Spleen (tissue), 11 donors: ENCODE measurements at regions not wholly inside any gene's neighbourhood (a gene's known extent, or its start where the extent isn't known, plus 50 kb on each side); places are given as distances from the start of the nearest gene placed in this dataset.

Experiments
- DNase-seq: peaks from one replicate; pipeline ENCODE4 v3.0.0-alpha.2; 2020
- H3K27ac ChIP-seq, 8 donors: fragments of 200-600 bp; sonication (generic) in 7 of 8; 1 replicate in 4 of 8; 2 replicates in 4 of 8; pipeline versions ENCODE4 v1.5.0 to v1.8.0; 2016 to 2021; ENCODE audit warnings: inconsistent platforms in 4 of 8, mild to moderate bottlenecking in 4 of 8, moderate library complexity in 1 of 8
- H3K27me3 ChIP-seq, 7 donors: fragments of 200-600 bp; sonication (generic) in 6 of 7; replicated peaks in 1 of 7; 1 replicate in 4 of 7; 2 replicates in 3 of 7; pipeline versions ENCODE4 v1.5.0 to v1.8.0; 2016 to 2021; ENCODE audit warnings: inconsistent platforms in 3 of 7, mild to moderate bottlenecking in 1 of 7
- H3K36me3 ChIP-seq, 6 donors: fragments of 200-600 bp; sonication (generic) in 5 of 6; 1 replicate in 4 of 6; 2 replicates in 2 of 6; pipeline versions ENCODE4 v1.5.0 to v1.8.0; 2016 to 2021; ENCODE audit warnings: inconsistent platforms in 2 of 6
- H3K4me1 ChIP-seq, 6 donors: fragments of 200-600 bp; sonication (generic) in 5 of 6; 1 replicate in 3 of 6; 2 replicates in 3 of 6; pipeline versions ENCODE4 v1.5.0 to v1.8.0; 2016 to 2021; ENCODE audit warnings: inconsistent platforms in 3 of 6
- H3K4me3 ChIP-seq, 8 donors: fragments of 200-600 bp; sonication (generic) in 7 of 8; 1 replicate in 4 of 8; 2 replicates in 4 of 8; pipeline versions ENCODE4 v1.5.0 to v1.8.0; 2016 to 2021; ENCODE audit warnings: inconsistent platforms in 4 of 8, mild to moderate bottlenecking in 4 of 8, moderate library complexity in 2 of 8
- H3K9me3 ChIP-seq, 8 donors: fragments of 200-600 bp; sonication (generic) in 7 of 8; 1 replicate in 4 of 8; 2 replicates in 4 of 8; pipeline versions ENCODE4 v1.5.0 to v1.8.0; 2016 to 2021; ENCODE audit warnings: inconsistent platforms in 4 of 8
- CTCF ChIP-seq, 11 experiments: fragments of 200-600 bp in 7 of 11; fragments of 450-650 bp in 4 of 11; sonication (generic) in 4 of 11; IDR thresholded peaks in 8 of 11; conservative IDR thresholded peaks in 3 of 11; 1 replicate in 7 of 11; 2 replicates in 4 of 11; pipeline versions ENCODE4 v1.4.0 to v1.8.0; 2016 to 2021; ENCODE audit warnings: antibody characterized with exemption in 11 of 11, inconsistent platforms in 4 of 11, mild to moderate bottlenecking in 1 of 11
- POLR2A ChIP-seq, 3 donors: fragments of 450-650 bp; IDR thresholded peaks; one replicate each; pipeline ENCODE4 v1.5.1; 2017; ENCODE audit warnings: antibody characterized with exemption in 3 of 3, mild to moderate bottlenecking in 1 of 3
- POLR2AphosphoS5 ChIP-seq, 3 donors: sonication (generic); formaldehyde crosslinking; IDR thresholded peaks; one replicate each; pipeline ENCODE4 v1.5.1; 2017; ENCODE audit warnings: antibody characterized with exemption in 3 of 3
- WGBS, 5 donors: extraction: QIAGEN DNeasy Blood & Tissue Kit in 3 of 5; methylation state at CpG; one replicate each; pipeline versions ENCODE4 v1.1.5 to v1.1.7; 2013 to 2018; 5-methylcytosine and 5-hydroxymethylcytosine counted together
- intact Hi-C: fragments of 100-400 bp; cut with DNase I; formaldehyde crosslinking; loops from one replicate; pipeline ENCODE4 v1.15.0; 2023; ENCODE audit warnings: low total_unique reads
- donor health status: healthy with polysubstance abuse.
- donor health status: DM: no; HTN: no; CAD: no; lungs with moderate emphysema.
- donor health status: DM: no; HTN: no; CAD: no.
- donor health status: Bipolar disorder and iron deficiency.
- donor health status: healthy.
- donor health status: DM: no; HTN: no; CAD: no.
- donor health status: DM: yes; HTN: yes; CAD: no.

GRCh38 chr4:149999485-150000074, 78.7 kb upstream of the DCLK2 start:
- TF ChIP-seq POLR2AphosphoS5 (IDR thresholded peaks at IDR 0.05): no peak
- peak in 8 of 11 experiments; percentile 29 to 56 (median 44) for TF ChIP-seq CTCF (IDR thresholded peaks at IDR 0.05 in 8 of 11, conservative IDR thresholded peaks at IDR 0.05 in 3 of 11)
- Histone ChIP-seq H3K27ac (no peak overlapping the region), H3K36me3 (no peaks in the 10 kb centered on the region), H3K4me1 (peaks cover 0 to 7% (median 1%) of the 10 kb centered on the region in 6 donors), H3K27me3 (no peaks in the 10 kb centered on the region), H3K4me3 (no peak overlapping the region), H3K9me3 (no peaks in the 10 kb centered on the region)
- DNase-seq: no peak
- WGBS, 5 donors: 24 to 35% (median 31%) methylated on average over 3 of the region's 3 CpGs
- intact Hi-C loops: loop anchor here (10.0 kb wide), 1 partner anchor 865 kb away; no protein-coding TSS in a partner anchor

GRCh38 chr4:150001815-150002214, 76.4 kb upstream of the DCLK2 start:
- H3K9me3 ChIP-seq: no peaks in the 10 kb centered on the region
- DNase-seq: no peak
- H3K27me3 ChIP-seq: peaks cover 0 to 8% (median 0%) of the 10 kb centered on the region in 7 donors
- no peak overlapping the region for H3K27ac ChIP-seq
- WGBS, 5 donors: 87 to 98% (median 91%) methylated on average over 5 of the region's 5 CpGs
- peaks cover 0 to 7% (median 1%) of the 10 kb centered on the region in 6 donors for H3K4me1 ChIP-seq
- H3K36me3 ChIP-seq: no peaks in the 10 kb centered on the region
- TF ChIP-seq POLR2AphosphoS5 (IDR thresholded peaks at IDR 0.05) (no peak), CTCF (IDR thresholded peaks at IDR 0.05 in 8 of 11, conservative IDR thresholded peaks at IDR 0.05 in 3 of 11) (no peak), POLR2A (IDR thresholded peaks at IDR 0.05) (no peak)
- intact Hi-C loops: no loop called here
- H3K4me3 ChIP-seq: no peak overlapping the region

GRCh38 chr4:150002561-150002960, 75.7 kb upstream of the DCLK2 start:
- peaks cover 0 to 8% (median 0%) of the 10 kb centered on the region in 7 donors for H3K27me3 ChIP-seq
- no peak overlapping the region for H3K27ac ChIP-seq
- H3K9me3 ChIP-seq: no peaks in the 10 kb centered on the region
- intact Hi-C loops: no loop called here
- TF ChIP-seq POLR2A (IDR thresholded peaks at IDR 0.05): no peak
- no peak for TF ChIP-seq CTCF (IDR thresholded peaks at IDR 0.05 in 8 of 11, conservative IDR thresholded peaks at IDR 0.05 in 3 of 11)
- TF ChIP-seq POLR2AphosphoS5 (IDR thresholded peaks at IDR 0.05): no peak
- no peak overlapping the region for H3K4me3 ChIP-seq
- no peaks in the 10 kb centered on the region for H3K36me3 ChIP-seq
- DNase-seq: no peak
- peaks cover 0 to 7% (median 1%) of the 10 kb centered on the region in 6 donors for H3K4me1 ChIP-seq

- H3K27me3 ChIP-seq: peaks cover 0 to 8% (median 0%) of the 10 kb centered on the region in 7 donors
- intact Hi-C loops: no loop called here
- no peaks in the 10 kb centered on the region for H3K9me3 ChIP-seq
- no peak for DNase-seq
- H3K4me1 ChIP-seq: peaks cover 0 to 2% (median 0%) of the 10 kb centered on the region in 6 donors
- H3K4me3 ChIP-seq: no peak overlapping the region
- no peak for TF ChIP-seq POLR2A (IDR thresholded peaks at IDR 0.05)
- no peak for TF ChIP-seq CTCF (IDR thresholded peaks at IDR 0.05 in 8 of 11, conservative IDR thresholded peaks at IDR 0.05 in 3 of 11)
- no peak for TF ChIP-seq POLR2AphosphoS5 (IDR thresholded peaks at IDR 0.05)
- H3K27ac ChIP-seq: no peak overlapping the region
- 48 to 61% (median 58%) methylated on average over 1 of the region's 1 CpG for WGBS, 5 donors
- H3K36me3 ChIP-seq: no peaks in the 10 kb centered on the region
These were observed 73.8 kb upstream of the DCLK2 start for GRCh38 chr4:150004481-150004880.
